K562 (cell line): ENCODE measurements at regions not wholly inside any gene's neighbourhood (a gene's known extent, or its start where the extent isn't known, plus 50 kb on each side); places are given as distances from the start of the nearest gene placed in this dataset.

Source experiments
- ATAC-seq: fragments of 200-7000 bp; cut with Tn5 transposase; 3 replicates; pipeline ENCODE4 v1.9.1; 2020; ENCODE audit warnings: moderate library complexity
- BruUV-seq: library from RNA; stranded (reverse); fragments of 400-500 nt; replicated peaks from 2 replicates; lab custom pipeline; 2021; lab: Mats Ljungman, UMichigan
- CTCF ChIA-PET: fragments of 300-600 bp; formaldehyde crosslinking; extraction: SDS; loops from one replicate; lab custom pipeline; 2021; ENCODE audit warnings: low intra/inter-chr PET ratio; lab: Yijun Ruan, JAX
- POLR2A ChIA-PET: fragments of 300-600, 350-650 bp; sonication (Branson Sonifier 250); formaldehyde crosslinking; extraction: SDS; loops from one replicate; lab custom pipeline; 2021; ENCODE audit warnings: antibody characterized with exemption, inconsistent platforms; lab: Yijun Ruan, JAX
- DNase-seq, 4 experiments: peaks; one replicate each; pipeline versions ENCODE4 v3.0.0 to v3.0.0-alpha.2; 2011 to 2018; ENCODE audit warnings: low spot score in 3 of 4, mixed read lengths in 3 of 4; ENCODE audit errors: extremely low read depth in 1 of 4
- FAIRE-seq: peaks from 2 replicates; lab custom pipeline; 2011; peaks lifted over from hg19 to GRCh38; lab: Jason Lieb, UNC
- H2AFZ ChIP-seq: 2 replicates; pipeline ENCODE4 v1.6.0; 2011; ENCODE audit warnings: low read depth, low read length, control low read depth, inconsistent platforms
- H3K27ac ChIP-seq: fragments of 200-600 bp; 3 replicates; pipeline ENCODE4 v1.8.0; 2011; ENCODE audit warnings: low read depth, mild to moderate bottlenecking, control low read depth, inconsistent platforms, low read length, moderate library complexity, mixed read lengths; ENCODE audit errors: extremely low read depth
- H3K27me3 ChIP-seq, 2 experiments: fragments of 300-600 bp in 1 of 2; 2 replicates in 1 of 2; 3 replicates in 1 of 2; pipeline versions ENCODE4 v1.6.0 to v1.8.0; 2011; ENCODE audit warnings: inconsistent platforms in 2 of 2, low read length in 2 of 2, mild to moderate bottlenecking in 1 of 2, mixed read lengths in 1 of 2, moderate library complexity in 1 of 2; ENCODE audit not compliant: control insufficient read depth in 2 of 2, insufficient read depth in 2 of 2
- H3K36me3 ChIP-seq: fragments of 300-600 bp; 3 replicates; pipeline ENCODE4 v1.8.0; 2011; ENCODE audit warnings: mild to moderate bottlenecking, low read length, inconsistent platforms; ENCODE audit not compliant: control insufficient read depth, insufficient read depth
- H3K4me1 ChIP-seq, 2 experiments: fragments of 200-600 bp in 1 of 2; replicated peaks in 1 of 2; 2 replicates in 1 of 2; 3 replicates in 1 of 2; pipeline versions ENCODE4 v1.5.1 to v1.8.0; 2011; ENCODE audit warnings: inconsistent platforms in 2 of 2, low read length in 2 of 2, mild to moderate bottlenecking in 1 of 2, mixed read lengths in 1 of 2, moderate library complexity in 1 of 2; ENCODE audit not compliant: control insufficient read depth in 2 of 2, insufficient read depth in 2 of 2
- H3K4me2 ChIP-seq: 2 replicates; pipeline ENCODE4 v1.6.1; 2011; ENCODE audit warnings: low read length, control low read depth, inconsistent platforms, mixed read lengths; ENCODE audit not compliant: insufficient read depth
- H3K4me3 ChIP-seq: fragments of 200-600 bp; sonication (generic), shearing (Covaris generic); 2 replicates; pipeline ENCODE4 v1.5.1; 2016; ENCODE audit warnings: control low read depth, inconsistent platforms
- H3K79me2 ChIP-seq: fragments of 200-600 bp; 3 replicates; pipeline ENCODE4 v1.8.0; 2011; ENCODE audit warnings: low read length, inconsistent platforms; ENCODE audit not compliant: control insufficient read depth, insufficient read depth
- H3K9ac ChIP-seq, 2 experiments: 2 replicates each; pipeline versions ENCODE4 v1.6.0 to v1.6.1; 2011; ENCODE audit warnings: low read depth in 2 of 2, low read length in 2 of 2, control low read depth in 1 of 2, inconsistent platforms in 1 of 2, mild to moderate bottlenecking in 1 of 2, mixed read lengths in 1 of 2; ENCODE audit not compliant: insufficient read depth in 1 of 2
- H3K9me1 ChIP-seq: one replicate; pipeline ENCODE4 v1.6.0; 2011; ENCODE audit warnings: inconsistent platforms, mild to moderate bottlenecking, low read length, moderate library complexity; ENCODE audit not compliant: control insufficient read depth, insufficient read depth
- H3K9me3 ChIP-seq: replicated peaks from 2 replicates; pipeline ENCODE4 v1.5.1; 2011; ENCODE audit warnings: low read depth, low read length, inconsistent platforms; ENCODE audit not compliant: control insufficient read depth, insufficient read depth
- H4K20me1 ChIP-seq: replicated peaks from 2 replicates; pipeline ENCODE4 v1.6.1; 2011; ENCODE audit warnings: low read length, inconsistent platforms, mixed read lengths; ENCODE audit not compliant: control insufficient read depth, insufficient read depth
- HDAC6 ChIP-seq: IDR thresholded peaks from 2 replicates; pipeline ENCODE4 v1.6.1; 2012; ENCODE audit warnings: low read depth, mild to moderate bottlenecking, control low read depth, inconsistent platforms, low read length, moderate library complexity
- KHSRP ChIP-seq: fragments of 450-650 bp; IDR thresholded peaks from 2 replicates; pipeline ENCODE4 v1.6.1; 2017
- PCBP2 ChIP-seq: fragments of 200-400 bp; formaldehyde crosslinking; IDR thresholded peaks from 2 replicates; pipeline ENCODE4 v1.6.1; 2018; ENCODE audit warnings: low read length, low read depth, mild to moderate bottlenecking, moderate library complexity; ENCODE audit not compliant: poor library complexity, severe bottlenecking
- WGBS: fragments of 100-300 bp; shearing (Covaris generic); methylation state at CpG from one replicate; pipeline ENCODE4 v1.1.6; 2016; ENCODE audit warnings: low coverage, mixed read lengths; ENCODE audit not compliant: insufficient coverage; ENCODE audit errors: missing lambda C conversion rate; 5-methylcytosine and 5-hydroxymethylcytosine counted together
- in situ Hi-C: fragments of 300-500 bp; cut with MboI; formaldehyde crosslinking; loops from 4 replicates; pipeline ENCODE4 v1.15.0; 2018; ENCODE audit warnings: inconsistent platforms, mixed read lengths
- intact Hi-C: fragments of 100-400 bp; cut with micrococcal nuclease; formaldehyde crosslinking; loops from 2 replicates; pipeline ENCODE4 v1.14.2; 2022
- TF ChIP-seq, protein P1 (sequence below): fragments of 250-450 bp; sonication (Bioruptor Pico); IDR thresholded peaks from 2 replicates; pipeline ENCODE4 v1.6.1; 2021; ENCODE audit warnings: mild to moderate bottlenecking
- TF ChIP-seq, protein P2 (sequence below): fragments of 250-450 bp; sonication (Bioruptor Pico); IDR thresholded peaks from 2 replicates; pipeline ENCODE4 v1.4.0; 2020

GRCh38 chr11:37786214-37786755 lies 1188.2 kb upstream of the RAG2 start:
- Histone ChIP-seq H3K9ac (no peak overlapping the region), H3K9me3 (no peaks in the 10 kb centered on the region), H3K4me3 (no peak overlapping the region), H3K36me3 (no peaks in the 10 kb centered on the region), H3K9me1 (no peaks in the 10 kb centered on the region), H3K27ac (no peak overlapping the region), H3K4me1 (no peaks in the 10 kb centered on the region), H4K20me1 (no peaks in the 10 kb centered on the region), H3K4me2 (no peak overlapping the region), H3K79me2 (no peaks in the 10 kb centered on the region), H3K27me3 (no peaks in the 10 kb centered on the region), H2AFZ (no peak overlapping the region)
- ATAC-seq (no peak), FAIRE-seq (no peak), DNase-seq (no peak)
- POLR2A ChIA-PET: no interaction called here
- in situ Hi-C loops (no loop called here), intact Hi-C loops (no loop called here)
- BruUV-seq: no TSS peak
- CTCF ChIA-PET: no interaction called here
- 0% methylated on average over 1 of the region's 1 CpG for WGBS
- TF ChIP-seq HDAC6 (no peak), PCBP2 (no peak), KHSRP (no peak)
- TF ChIP-seq, protein P1, sequence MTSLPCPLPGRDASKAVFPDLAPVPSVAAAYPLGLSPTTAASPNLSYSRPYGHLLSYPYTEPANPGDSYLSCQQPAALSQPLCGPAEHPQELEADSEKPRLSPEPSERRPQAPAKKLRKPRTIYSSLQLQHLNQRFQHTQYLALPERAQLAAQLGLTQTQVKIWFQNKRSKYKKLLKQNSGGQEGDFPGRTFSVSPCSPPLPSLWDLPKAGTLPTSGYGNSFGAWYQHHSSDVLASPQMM: no peak
- TF ChIP-seq, protein P2, sequence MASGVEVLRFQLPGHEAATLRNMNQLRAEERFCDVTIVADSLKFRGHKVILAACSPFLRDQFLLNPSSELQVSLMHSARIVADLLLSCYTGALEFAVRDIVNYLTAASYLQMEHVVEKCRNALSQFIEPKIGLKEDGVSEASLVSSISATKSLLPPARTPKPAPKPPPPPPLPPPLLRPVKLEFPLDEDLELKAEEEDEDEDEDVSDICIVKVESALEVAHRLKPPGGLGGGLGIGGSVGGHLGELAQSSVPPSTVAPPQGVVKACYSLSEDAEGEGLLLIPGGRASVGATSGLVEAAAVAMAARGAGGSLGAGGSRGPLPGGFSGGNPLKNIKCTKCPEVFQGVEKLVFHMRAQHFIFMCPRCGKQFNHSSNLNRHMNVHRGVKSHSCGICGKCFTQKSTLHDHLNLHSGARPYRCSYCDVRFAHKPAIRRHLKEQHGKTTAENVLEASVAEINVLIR (CRISPR knock-in tag): no peak
